ENCODE measurements at regions not wholly inside any gene's neighbourhood (a gene's known extent, or its start where the extent isn't known, plus 50 kb on each side); places are given as distances from the start of the nearest gene placed in this dataset.

DNA sequence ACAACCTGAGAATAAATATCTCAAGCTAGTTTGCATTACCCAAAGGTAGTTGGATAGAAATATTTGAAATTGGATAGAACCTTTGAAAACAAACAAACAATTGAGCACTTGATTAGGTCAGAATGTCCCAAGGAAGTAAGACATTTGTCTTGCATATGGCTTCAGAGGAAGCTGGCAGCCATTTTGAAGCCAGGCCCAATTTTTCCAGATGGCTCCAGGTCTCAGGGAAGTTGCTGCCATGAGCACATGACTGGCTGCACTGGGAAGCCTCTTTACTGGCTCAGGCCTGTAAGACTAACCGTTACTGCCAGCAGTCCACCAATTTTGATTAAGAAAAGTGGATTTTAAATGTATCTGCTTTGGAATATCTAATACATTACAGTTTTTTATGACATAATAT is 448.9 kb upstream of the DPH6 start:
- Mint-ChIP-seq H3K4me1 (ENCODE audit: insufficient read depth, unreplicated experiment) (no peaks in the 10 kb centered on the region), H3K9me3 (ENCODE audit: unreplicated experiment) (no peaks in the 10 kb centered on the region), H3K36me3 (ENCODE audit: insufficient read depth, unreplicated experiment) (no peaks in the 10 kb centered on the region), H3K27ac (ENCODE audit: low read depth, unreplicated experiment) (no peak overlapping the region), H3K27me3 (ENCODE audit: insufficient read depth, unreplicated experiment) (no peaks in the 10 kb centered on the region), H3K4me3 (ENCODE audit: unreplicated experiment) (no peak overlapping the region)
- intact Hi-C loops (cut with micrococcal nuclease), result no loop called here
- TF ChIP-seq, protein P1, sequence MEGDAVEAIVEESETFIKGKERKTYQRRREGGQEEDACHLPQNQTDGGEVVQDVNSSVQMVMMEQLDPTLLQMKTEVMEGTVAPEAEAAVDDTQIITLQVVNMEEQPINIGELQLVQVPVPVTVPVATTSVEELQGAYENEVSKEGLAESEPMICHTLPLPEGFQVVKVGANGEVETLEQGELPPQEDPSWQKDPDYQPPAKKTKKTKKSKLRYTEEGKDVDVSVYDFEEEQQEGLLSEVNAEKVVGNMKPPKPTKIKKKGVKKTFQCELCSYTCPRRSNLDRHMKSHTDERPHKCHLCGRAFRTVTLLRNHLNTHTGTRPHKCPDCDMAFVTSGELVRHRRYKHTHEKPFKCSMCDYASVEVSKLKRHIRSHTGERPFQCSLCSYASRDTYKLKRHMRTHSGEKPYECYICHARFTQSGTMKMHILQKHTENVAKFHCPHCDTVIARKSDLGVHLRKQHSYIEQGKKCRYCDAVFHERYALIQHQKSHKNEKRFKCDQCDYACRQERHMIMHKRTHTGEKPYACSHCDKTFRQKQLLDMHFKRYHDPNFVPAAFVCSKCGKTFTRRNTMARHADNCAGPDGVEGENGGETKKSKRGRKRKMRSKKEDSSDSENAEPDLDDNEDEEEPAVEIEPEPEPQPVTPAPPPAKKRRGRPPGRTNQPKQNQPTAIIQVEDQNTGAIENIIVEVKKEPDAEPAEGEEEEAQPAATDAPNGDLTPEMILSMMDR (IDR thresholded peaks at IDR 0.05; ENCODE audit: unreplicated experiment), result no peak
- DNase-seq (ENCODE audit: unreplicated experiment), result no peak
- POLR2A ChIA-PET, result interaction anchor here (0.7 kb wide), 1 partner anchor 9 kb away, joined by 3 read pairs; no protein-coding TSS in a partner anchor
- BruUV-seq (replicated peaks), result no TSS peak
- CTCF ChIA-PET, result interaction anchor here (0.5 to 0.7 kb wide), 4 partner anchors 9 to 1885 kb away, joined by 3 to 5 read pairs (median 4); no protein-coding TSS in a partner anchor

DNA sequence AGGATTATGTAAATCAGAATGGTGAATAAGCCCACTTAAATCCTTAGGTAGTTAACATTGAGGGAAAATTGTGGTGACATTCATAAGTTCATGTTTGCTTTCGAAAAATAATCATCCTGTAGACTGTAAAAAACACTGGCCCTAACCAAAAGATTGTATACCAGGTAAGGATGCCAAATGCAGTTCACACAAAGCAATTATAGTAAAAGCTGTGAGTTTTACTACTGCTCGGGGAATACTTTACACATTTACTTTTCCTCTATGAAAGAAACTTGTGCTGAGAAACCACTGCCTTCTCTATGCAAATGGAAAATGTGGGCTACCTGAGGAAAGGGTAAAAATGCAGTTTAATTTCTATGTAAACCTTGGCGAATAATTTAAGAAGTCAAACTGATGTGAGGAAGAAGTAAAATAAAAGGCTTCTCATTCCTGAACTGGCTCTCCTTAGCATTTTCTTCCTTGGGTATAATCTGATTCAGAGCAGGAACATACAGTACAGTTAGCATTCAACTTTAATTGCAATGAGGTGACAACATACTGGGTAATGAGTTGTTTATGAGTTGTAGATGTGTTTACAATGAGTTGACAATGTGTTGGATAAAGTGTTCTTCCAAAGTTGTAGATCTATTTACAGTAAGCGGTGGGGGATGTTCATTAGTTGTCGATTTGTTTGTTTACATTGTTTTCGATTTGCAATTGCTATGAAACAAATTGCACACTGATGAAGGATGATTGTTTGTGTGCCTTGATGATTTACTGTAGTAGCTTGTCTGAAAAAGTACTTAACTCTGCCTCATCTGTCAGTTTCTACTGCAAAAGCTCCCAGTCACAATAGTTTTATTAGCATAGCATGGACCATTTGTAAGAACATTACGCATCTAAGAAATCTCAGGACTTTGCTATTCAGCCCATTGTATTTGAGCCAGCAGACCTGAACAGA is 453.0 kb upstream of the DPH6 start:
- ChIA-PET CTCF (no interaction called here), POLR2A (no interaction called here)
- DNase-seq (ENCODE audit: unreplicated experiment), result no peak
- no TSS peak for BruUV-seq (replicated peaks)
- no peaks in the 10 kb centered on the region for H3K9me3 Mint-ChIP-seq (ENCODE audit: unreplicated experiment)
- no peaks in the 10 kb centered on the region for H3K36me3 Mint-ChIP-seq (ENCODE audit: insufficient read depth, unreplicated experiment)
- TF ChIP-seq, protein P1 (IDR thresholded peaks at IDR 0.05; ENCODE audit: unreplicated experiment), result no peak
- intact Hi-C loops (cut with micrococcal nuclease), result no loop called here
- H3K4me1 Mint-ChIP-seq (ENCODE audit: insufficient read depth, unreplicated experiment), result no peaks in the 10 kb centered on the region
- no peak overlapping the region for H3K27ac Mint-ChIP-seq (ENCODE audit: low read depth, unreplicated experiment)
- H3K27me3 Mint-ChIP-seq (ENCODE audit: insufficient read depth, unreplicated experiment), result no peaks in the 10 kb centered on the region
- H3K4me3 Mint-ChIP-seq (ENCODE audit: unreplicated experiment), result no peak overlapping the region

DNA sequence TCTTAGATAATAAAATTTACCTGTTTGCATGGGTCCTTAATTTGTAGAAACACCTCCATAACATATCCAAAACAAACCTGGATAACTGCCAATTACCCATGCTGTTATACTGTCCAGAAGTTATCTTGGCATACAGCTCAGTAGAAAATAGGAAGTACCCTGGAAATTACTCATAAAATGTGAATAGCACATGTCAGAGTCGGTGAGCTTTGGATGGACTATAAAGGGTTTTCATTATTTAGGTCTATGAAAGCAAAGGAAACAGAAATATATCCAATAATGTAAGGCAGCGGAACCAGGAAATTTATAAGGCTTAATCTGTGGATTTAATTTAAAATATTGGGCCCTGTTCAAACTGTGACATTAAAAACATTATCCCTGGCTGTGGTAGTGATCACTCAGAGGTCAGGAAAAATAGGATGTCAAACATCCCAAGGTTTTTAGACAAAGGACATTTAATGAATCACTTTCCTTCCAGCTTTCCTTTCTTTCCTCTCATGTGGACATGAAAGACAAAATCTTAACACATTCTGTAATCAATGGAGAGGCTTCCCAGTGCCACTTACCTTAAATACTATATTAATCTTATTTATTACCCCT is 459.0 kb upstream of the DPH6 start:
- BruUV-seq (replicated peaks), result no TSS peak
- DNase-seq (ENCODE audit: unreplicated experiment), result no peak
- intact Hi-C loops (cut with micrococcal nuclease), result no loop called here
- H3K27me3 Mint-ChIP-seq (ENCODE audit: insufficient read depth, unreplicated experiment), result no peaks in the 10 kb centered on the region
- no peaks in the 10 kb centered on the region for H3K4me1 Mint-ChIP-seq (ENCODE audit: insufficient read depth, unreplicated experiment)
- H3K36me3 Mint-ChIP-seq (ENCODE audit: insufficient read depth, unreplicated experiment), result no peaks in the 10 kb centered on the region
- POLR2A ChIA-PET, result no interaction called here
- no peaks in the 10 kb centered on the region for H3K9me3 Mint-ChIP-seq (ENCODE audit: unreplicated experiment)
- TF ChIP-seq, protein P1 (IDR thresholded peaks at IDR 0.05; ENCODE audit: unreplicated experiment), result no peak
- no peak overlapping the region for H3K27ac Mint-ChIP-seq (ENCODE audit: low read depth, unreplicated experiment)
- H3K4me3 Mint-ChIP-seq (ENCODE audit: unreplicated experiment), result no peak overlapping the region
- CTCF ChIA-PET, result interaction anchor here (0.8 kb wide), 2 partner anchors 94 to 250 kb away, joined by 3 to 5 read pairs; no protein-coding TSS in a partner anchor

DNA sequence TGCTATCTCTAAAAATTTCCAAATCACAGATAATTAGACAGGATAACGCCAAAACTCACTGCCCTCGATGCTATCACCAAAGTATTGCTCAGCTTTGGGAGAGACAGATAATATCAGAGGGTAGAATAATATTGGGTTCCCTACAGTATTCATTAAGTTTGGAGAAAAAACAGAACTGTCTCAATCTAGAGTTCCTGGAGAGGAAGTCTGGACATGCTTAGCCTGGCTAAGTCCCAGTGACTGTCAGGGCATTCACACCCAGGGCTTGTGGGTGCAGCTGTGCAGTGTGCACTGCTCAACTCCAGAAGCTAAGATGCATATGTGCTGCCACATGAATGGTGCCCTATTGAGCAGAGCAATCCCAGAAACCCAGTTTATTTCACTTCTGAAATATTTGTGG is 459.6 kb upstream of the DPH6 start:
- ChIA-PET POLR2A (no interaction called here), CTCF (interaction anchor here (0.8 kb wide), 1 partner anchor 251 kb away, joined by 5 read pairs; no protein-coding TSS in a partner anchor)
- no peaks in the 10 kb centered on the region for H3K9me3 Mint-ChIP-seq (ENCODE audit: unreplicated experiment)
- TF ChIP-seq, protein P1 (IDR thresholded peaks at IDR 0.05; ENCODE audit: unreplicated experiment), result no peak
- H3K27ac Mint-ChIP-seq (ENCODE audit: low read depth, unreplicated experiment), result peak overlapping the region; percentile 77
- H3K4me1 Mint-ChIP-seq (ENCODE audit: insufficient read depth, unreplicated experiment), result no peaks in the 10 kb centered on the region
- H3K36me3 Mint-ChIP-seq (ENCODE audit: insufficient read depth, unreplicated experiment), result no peaks in the 10 kb centered on the region
- intact Hi-C loops (cut with micrococcal nuclease), result no loop called here
- BruUV-seq (replicated peaks), result no TSS peak
- H3K27me3 Mint-ChIP-seq (ENCODE audit: insufficient read depth, unreplicated experiment), result no peaks in the 10 kb centered on the region
- no peak for DNase-seq (ENCODE audit: unreplicated experiment)
- H3K4me3 Mint-ChIP-seq (ENCODE audit: unreplicated experiment), result no peak overlapping the region

All from MCF 10A (cell line).